NCI-H82 treated with DMSO at 0.1 percent for 48 hours (cell line): ENCODE measurements at regions not wholly inside any gene's neighbourhood (a gene's known extent, or its start where the extent isn't known, plus 50 kb on each side); places are given as distances from the start of the nearest gene placed in this dataset.

Experiments used
- DNase-seq: peaks from one replicate; lab custom pipeline; 2025; ENCODE audit not compliant: unreplicated experiment; lab: John Stamatoyannopoulos, UW

- no peak for DNase-seq
Observed at GRCh38 chr19:29395111-29395733, 130.6 kb upstream of the VSTM2B start.

GRCh38 chr19:29395734-29396414 lies 129.9 kb upstream of the VSTM2B start:
- DNase-seq: no peak

GRCh38 chr19:29396925-29397324 lies 128.9 kb upstream of the VSTM2B start:
- no peak for DNase-seq

- DNase-seq: no peak
Observed at GRCh38 chr19:29397748-29398147, 128.0 kb upstream of the VSTM2B start.

- no peak for DNase-seq
Observed at GRCh38 chr19:29399804-29400203, 126.0 kb upstream of the VSTM2B start.

GRCh38 chr19:29400917-29401711 lies 124.7 kb upstream of the VSTM2B start:
- DNase-seq: no peak

GRCh38 chr19:29401712-29402421 lies 123.9 kb upstream of the VSTM2B start:
- DNase-seq: no peak

GRCh38 chr19:29402563-29402962 lies 123.2 kb upstream of the VSTM2B start:
- DNase-seq: no peak

- DNase-seq: no peak
Observed at GRCh38 chr19:29404015-29404414, 121.8 kb upstream of the VSTM2B start.

- DNase-seq: peak; percentile 26
Observed at GRCh38 chr19:29404951-29405727, 120.7 kb upstream of the VSTM2B start.

- DNase-seq: no peak
Observed at GRCh38 chr19:29405728-29405995, 120.1 kb upstream of the VSTM2B start.

- no peak for DNase-seq
Observed at GRCh38 chr19:29409076-29409862, 116.5 kb upstream of the VSTM2B start.

- no peak for DNase-seq
Observed at GRCh38 chr19:29410601-29411000, 115.2 kb upstream of the VSTM2B start.

- no peak for DNase-seq
Observed at GRCh38 chr19:29411113-29411581, 114.6 kb upstream of the VSTM2B start.

GRCh38 chr19:29413435-29413834 lies 112.4 kb upstream of the VSTM2B start:
- no peak for DNase-seq

- DNase-seq: no peak
Observed at GRCh38 chr19:29415507-29415906, 110.3 kb upstream of the VSTM2B start.

GRCh38 chr19:29417048-29417447 lies 108.7 kb upstream of the VSTM2B start:
- DNase-seq: no peak

- no peak for DNase-seq
Observed at GRCh38 chr19:29418201-29418600, 107.6 kb upstream of the VSTM2B start.

GRCh38 chr19:29420065-29420464 lies 105.7 kb upstream of the VSTM2B start:
- no peak for DNase-seq
